ENCODE measurements at regions not wholly inside any gene's neighbourhood (a gene's known extent, or its start where the extent isn't known, plus 50 kb on each side); places are given as distances from the start of the nearest gene placed in this dataset.

GRCh38 chr5:14986413-14986812 lies 114.8 kb upstream of the ANKH start:
- no peak overlapping the region for H3K4me2 ChIP-seq (ENCODE audit: low read length)
- H3K36me3 ChIP-seq (ENCODE audit: control insufficient read depth, insufficient read depth, low read length) = no peaks in the 10 kb centered on the region
- H3K79me2 ChIP-seq = no peaks in the 10 kb centered on the region
- TF ChIP-seq, protein P1, sequence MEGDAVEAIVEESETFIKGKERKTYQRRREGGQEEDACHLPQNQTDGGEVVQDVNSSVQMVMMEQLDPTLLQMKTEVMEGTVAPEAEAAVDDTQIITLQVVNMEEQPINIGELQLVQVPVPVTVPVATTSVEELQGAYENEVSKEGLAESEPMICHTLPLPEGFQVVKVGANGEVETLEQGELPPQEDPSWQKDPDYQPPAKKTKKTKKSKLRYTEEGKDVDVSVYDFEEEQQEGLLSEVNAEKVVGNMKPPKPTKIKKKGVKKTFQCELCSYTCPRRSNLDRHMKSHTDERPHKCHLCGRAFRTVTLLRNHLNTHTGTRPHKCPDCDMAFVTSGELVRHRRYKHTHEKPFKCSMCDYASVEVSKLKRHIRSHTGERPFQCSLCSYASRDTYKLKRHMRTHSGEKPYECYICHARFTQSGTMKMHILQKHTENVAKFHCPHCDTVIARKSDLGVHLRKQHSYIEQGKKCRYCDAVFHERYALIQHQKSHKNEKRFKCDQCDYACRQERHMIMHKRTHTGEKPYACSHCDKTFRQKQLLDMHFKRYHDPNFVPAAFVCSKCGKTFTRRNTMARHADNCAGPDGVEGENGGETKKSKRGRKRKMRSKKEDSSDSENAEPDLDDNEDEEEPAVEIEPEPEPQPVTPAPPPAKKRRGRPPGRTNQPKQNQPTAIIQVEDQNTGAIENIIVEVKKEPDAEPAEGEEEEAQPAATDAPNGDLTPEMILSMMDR (IDR thresholded peaks at IDR 0.05) = no peak
- no peaks in the 10 kb centered on the region for H3K4me1 ChIP-seq
- no peak overlapping the region for H3K4me3 ChIP-seq (ENCODE audit: low read depth, low read length)
- no peak overlapping the region for H3K27ac ChIP-seq
- H3K9ac ChIP-seq = no peak overlapping the region
- no peaks in the 10 kb centered on the region for H3K9me3 ChIP-seq (ENCODE audit: control insufficient read depth, low read length)
- no peak overlapping the region for H2AFZ ChIP-seq
- H3K27me3 ChIP-seq (ENCODE audit: control insufficient read depth, insufficient read depth, low read length) = no peaks in the 10 kb centered on the region

DNA sequence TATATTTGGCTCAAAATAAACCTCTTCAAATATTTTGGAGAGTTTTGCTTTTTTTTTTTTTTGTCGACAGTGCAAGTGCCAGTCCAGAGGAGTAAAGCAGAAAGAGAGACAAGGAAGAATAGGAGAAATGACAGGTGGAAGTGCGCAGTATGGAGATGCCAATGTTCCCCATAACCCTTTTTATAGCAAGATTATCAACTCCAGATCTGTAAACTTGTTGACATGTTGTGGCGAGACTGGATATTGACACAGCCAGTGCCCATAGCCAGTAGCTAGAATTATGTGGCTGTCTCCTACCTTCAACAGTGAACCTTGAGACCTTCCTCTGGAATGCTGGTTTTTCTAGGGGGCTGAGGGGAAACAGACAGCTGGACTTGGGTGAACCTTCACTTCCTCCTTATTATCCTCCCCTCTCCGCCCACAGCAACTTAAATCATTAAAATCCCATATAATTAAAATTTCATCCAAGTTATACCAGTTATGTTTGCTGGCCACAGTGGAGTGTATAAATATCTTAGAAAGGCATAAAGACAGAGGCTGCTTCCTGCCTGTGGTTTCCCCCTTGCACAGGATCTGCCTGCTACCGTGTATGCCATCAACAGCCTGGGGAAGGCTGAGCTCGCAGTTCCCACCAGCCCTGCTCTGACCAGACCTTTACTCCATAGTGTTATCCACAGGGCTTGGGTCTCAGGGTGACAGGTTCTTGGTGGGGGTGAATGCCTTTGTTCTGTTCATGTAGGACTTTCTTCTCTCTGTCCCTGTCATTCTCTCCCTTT lies 112.3 kb upstream of the ANKH start:
- TF ChIP-seq, protein P1 (IDR thresholded peaks at IDR 0.05) = no peak
- no peaks in the 10 kb centered on the region for H3K79me2 ChIP-seq
- no peaks in the 10 kb centered on the region for H3K36me3 ChIP-seq (ENCODE audit: control insufficient read depth, insufficient read depth, low read length)
- no peaks in the 10 kb centered on the region for H3K9me3 ChIP-seq (ENCODE audit: control insufficient read depth, low read length)
- H3K4me2 ChIP-seq (ENCODE audit: low read length) = no peak overlapping the region
- no peak overlapping the region for H3K27ac ChIP-seq
- no peak overlapping the region for H3K4me3 ChIP-seq (ENCODE audit: low read depth, low read length)
- no peak overlapping the region for H3K9ac ChIP-seq
- no peaks in the 10 kb centered on the region for H3K27me3 ChIP-seq (ENCODE audit: control insufficient read depth, insufficient read depth, low read length)
- H3K4me1 ChIP-seq = no peaks in the 10 kb centered on the region
- H2AFZ ChIP-seq = no peak overlapping the region

GRCh38 chr5:14980698-14981097 lies 109.1 kb upstream of the ANKH start:
- no peaks in the 10 kb centered on the region for H3K79me2 ChIP-seq
- H3K4me1 ChIP-seq = no peaks in the 10 kb centered on the region
- H2AFZ ChIP-seq = no peak overlapping the region
- no peak overlapping the region for H3K4me3 ChIP-seq (ENCODE audit: low read depth, low read length)
- no peak overlapping the region for H3K9ac ChIP-seq
- H3K4me2 ChIP-seq (ENCODE audit: low read length) = no peak overlapping the region
- TF ChIP-seq, protein P1 (IDR thresholded peaks at IDR 0.05) = no peak
- no peaks in the 10 kb centered on the region for H3K9me3 ChIP-seq (ENCODE audit: control insufficient read depth, low read length)
- H3K27me3 ChIP-seq (ENCODE audit: control insufficient read depth, insufficient read depth, low read length) = no peaks in the 10 kb centered on the region
- no peak overlapping the region for H3K27ac ChIP-seq
- no peaks in the 10 kb centered on the region for H3K36me3 ChIP-seq (ENCODE audit: control insufficient read depth, insufficient read depth, low read length)

DNA sequence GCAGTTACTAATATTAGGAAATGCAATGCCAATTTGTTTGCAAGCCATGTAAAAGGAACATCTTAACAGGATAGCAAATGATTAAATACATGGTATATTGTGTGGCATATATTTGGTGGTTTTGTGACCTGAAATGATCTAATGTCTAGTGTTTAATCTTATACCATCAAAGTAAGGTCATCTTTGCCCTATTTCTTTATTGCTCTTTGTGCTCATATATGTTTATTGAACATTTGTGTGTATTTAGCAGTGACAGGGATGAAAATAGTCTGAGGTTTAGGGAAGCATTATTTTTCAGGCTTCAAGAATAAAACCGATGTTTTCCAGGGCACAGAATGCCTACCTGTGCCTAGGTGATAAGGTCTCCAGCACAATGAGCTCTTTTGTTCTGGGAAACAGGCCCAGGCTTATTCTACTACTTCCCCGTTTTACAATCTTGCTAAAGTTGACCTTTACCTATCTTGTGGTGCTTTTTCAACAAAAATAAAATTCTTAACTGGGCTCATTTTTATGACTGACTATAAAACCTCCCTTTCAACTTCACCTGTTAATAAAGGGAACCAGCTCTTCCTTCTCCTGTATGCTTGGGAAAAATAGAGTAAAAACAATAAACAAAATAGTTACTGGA lies 105.6 kb upstream of the ANKH start:
- Histone ChIP-seq H3K36me3 (ENCODE audit: control insufficient read depth, insufficient read depth, low read length) (no peaks in the 10 kb centered on the region), H3K9me3 (ENCODE audit: control insufficient read depth, low read length) (no peaks in the 10 kb centered on the region), H3K4me2 (ENCODE audit: low read length) (no peak overlapping the region), H3K79me2 (no peaks in the 10 kb centered on the region), H3K27ac (no peak overlapping the region), H3K4me1 (no peaks in the 10 kb centered on the region), H2AFZ (no peak overlapping the region), H3K4me3 (ENCODE audit: low read depth, low read length) (no peak overlapping the region), H3K9ac (no peak overlapping the region), H3K27me3 (ENCODE audit: control insufficient read depth, insufficient read depth, low read length) (no peaks in the 10 kb centered on the region)
- TF ChIP-seq, protein P1 (IDR thresholded peaks at IDR 0.05) = no peak
